Vagina (tissue), 2 donors: ENCODE measurements at regions not wholly inside any gene's neighbourhood (a gene's known extent, or its start where the extent isn't known, plus 50 kb on each side); places are given as distances from the start of the nearest gene placed in this dataset.

Experiments
- POLR2A ChIP-seq, 2 donors: fragments of 450-650 bp; IDR thresholded peaks; one replicate each; pipeline ENCODE4 v1.6.1; 2017; ENCODE audit warnings: antibody characterized with exemption in 2 of 2, mild to moderate bottlenecking in 2 of 2, moderate library complexity in 2 of 2
- POLR2AphosphoS5 ChIP-seq, 2 donors: sonication (generic); formaldehyde crosslinking; IDR thresholded peaks; one replicate each; pipeline ENCODE4 v1.9.0; 2017; ENCODE audit warnings: antibody characterized with exemption in 2 of 2, mild to moderate bottlenecking in 2 of 2, low read depth in 1 of 2; ENCODE audit not compliant: insufficient read depth in 1 of 2
- TF ChIP-seq, protein P1 (sequence below), 3 experiments: fragments of 450-650 bp in 2 of 3; fragments of 200-600 bp in 1 of 3; sonication (generic) in 1 of 3; IDR thresholded peaks; one replicate each; pipeline ENCODE4 v1.5.1; 2017 to 2019; ENCODE audit warnings: antibody characterized with exemption in 3 of 3, mild to moderate bottlenecking in 2 of 3, moderate library complexity in 2 of 3

DNA sequence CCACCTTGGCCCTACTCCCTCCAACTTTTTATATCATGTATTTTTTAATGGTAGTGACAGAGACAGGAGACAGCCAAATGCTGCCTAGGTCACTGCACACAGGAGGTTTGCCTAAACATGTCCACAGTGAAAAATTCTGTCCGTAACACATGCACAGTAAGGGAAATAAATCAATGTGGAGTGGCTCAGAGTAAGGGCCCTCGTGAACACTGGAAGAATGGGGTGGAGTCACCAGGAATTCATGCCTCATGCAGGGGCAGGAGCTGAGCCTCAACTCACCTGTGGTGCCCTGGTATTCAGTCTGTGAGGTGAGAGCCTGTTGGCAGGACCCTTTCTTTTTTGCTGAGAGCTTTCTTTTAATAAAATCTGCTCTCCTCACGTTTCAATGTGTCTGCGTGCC, 289.1 kb downstream of the TGFB2 start:
- TF ChIP-seq, protein P1, sequence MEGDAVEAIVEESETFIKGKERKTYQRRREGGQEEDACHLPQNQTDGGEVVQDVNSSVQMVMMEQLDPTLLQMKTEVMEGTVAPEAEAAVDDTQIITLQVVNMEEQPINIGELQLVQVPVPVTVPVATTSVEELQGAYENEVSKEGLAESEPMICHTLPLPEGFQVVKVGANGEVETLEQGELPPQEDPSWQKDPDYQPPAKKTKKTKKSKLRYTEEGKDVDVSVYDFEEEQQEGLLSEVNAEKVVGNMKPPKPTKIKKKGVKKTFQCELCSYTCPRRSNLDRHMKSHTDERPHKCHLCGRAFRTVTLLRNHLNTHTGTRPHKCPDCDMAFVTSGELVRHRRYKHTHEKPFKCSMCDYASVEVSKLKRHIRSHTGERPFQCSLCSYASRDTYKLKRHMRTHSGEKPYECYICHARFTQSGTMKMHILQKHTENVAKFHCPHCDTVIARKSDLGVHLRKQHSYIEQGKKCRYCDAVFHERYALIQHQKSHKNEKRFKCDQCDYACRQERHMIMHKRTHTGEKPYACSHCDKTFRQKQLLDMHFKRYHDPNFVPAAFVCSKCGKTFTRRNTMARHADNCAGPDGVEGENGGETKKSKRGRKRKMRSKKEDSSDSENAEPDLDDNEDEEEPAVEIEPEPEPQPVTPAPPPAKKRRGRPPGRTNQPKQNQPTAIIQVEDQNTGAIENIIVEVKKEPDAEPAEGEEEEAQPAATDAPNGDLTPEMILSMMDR (IDR thresholded peaks at IDR 0.05) = no peak
- TF ChIP-seq POLR2A (IDR thresholded peaks at IDR 0.05) (no peak), POLR2AphosphoS5 (IDR thresholded peaks at IDR 0.05; ENCODE audit: insufficient read depth in 1 of 2, low read depth in 1 of 2) (peak in 1 of 2 donors; percentile 22)
